ENCODE measurements at regions not wholly inside any gene's neighbourhood (a gene's known extent, or its start where the extent isn't known, plus 50 kb on each side); places are given as distances from the start of the nearest gene placed in this dataset.

- Histone ChIP-seq H3K9me3 (no peaks in the 10 kb centered on the region), H3K4me1 (no peaks in the 10 kb centered on the region), H3K36me3 (no peaks in the 10 kb centered on the region), H3K4me3 (no peak overlapping the region), H3K27me3 (no peaks in the 10 kb centered on the region), H3K27ac (no peak overlapping the region)
- no peak for TF ChIP-seq POLR2A (IDR thresholded peaks at IDR 0.05)
- no peak for TF ChIP-seq CTCF (IDR thresholded peaks at IDR 0.05)
- TF ChIP-seq POLR2AphosphoS5 (IDR thresholded peaks at IDR 0.05): no peak
- no peak for TF ChIP-seq EP300 (IDR thresholded peaks at IDR 0.05)
- DNase-seq (ENCODE audit: low spot score in 2 of 2): no peak
- 75% methylated on average over 5 of the region's 5 CpGs for WGBS
Measured at GRCh38 chr10:36117231-36117630, 475.1 kb upstream of the FZD8 start.

GRCh38 chr10:36116731-36117130, 474.6 kb upstream of the FZD8 start:
- no peaks in the 10 kb centered on the region for H3K36me3 ChIP-seq
- H3K27ac ChIP-seq: no peak overlapping the region
- no peak for TF ChIP-seq EP300 (IDR thresholded peaks at IDR 0.05)
- TF ChIP-seq POLR2AphosphoS5 (IDR thresholded peaks at IDR 0.05): no peak
- TF ChIP-seq POLR2A (IDR thresholded peaks at IDR 0.05): no peak
- TF ChIP-seq CTCF (IDR thresholded peaks at IDR 0.05): no peak
- no peak overlapping the region for H3K4me3 ChIP-seq
- WGBS: 74% methylated on average over 6 of the region's 6 CpGs
- DNase-seq (ENCODE audit: low spot score in 2 of 2): no peak
- H3K9me3 ChIP-seq: no peaks in the 10 kb centered on the region
- no peaks in the 10 kb centered on the region for H3K27me3 ChIP-seq
- no peaks in the 10 kb centered on the region for H3K4me1 ChIP-seq

DNA sequence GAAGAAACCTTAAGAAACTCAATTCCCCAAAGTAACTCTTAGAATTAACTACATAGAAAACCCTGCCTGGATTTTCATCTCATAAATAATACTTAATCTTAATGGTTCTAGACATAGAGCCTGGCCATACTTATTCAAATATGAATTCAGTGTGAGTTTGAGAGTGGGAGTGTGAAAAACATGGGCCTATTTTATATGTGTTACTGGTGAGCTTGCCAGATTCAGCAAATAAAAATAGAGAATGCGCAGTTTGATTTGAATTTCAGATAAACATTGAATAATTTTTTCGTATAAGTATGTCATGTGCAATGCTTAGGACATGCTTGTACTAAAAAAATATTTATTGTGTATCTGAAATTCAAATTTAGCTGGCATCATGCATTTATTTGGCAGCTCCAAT, 473.9 kb upstream of the FZD8 start:
- TF ChIP-seq CTCF (IDR thresholded peaks at IDR 0.05) (no peak), POLR2A (IDR thresholded peaks at IDR 0.05) (no peak), POLR2AphosphoS5 (IDR thresholded peaks at IDR 0.05) (no peak)
- no peak for DNase-seq (ENCODE audit: low spot score in 2 of 2)
- no peaks in the 10 kb centered on the region for H3K9me3 ChIP-seq
- H3K4me3 ChIP-seq: no peak overlapping the region
- H3K4me1 ChIP-seq: no peaks in the 10 kb centered on the region
- H3K36me3 ChIP-seq: no peaks in the 10 kb centered on the region
- no peak overlapping the region for H3K27ac ChIP-seq
- no peaks in the 10 kb centered on the region for H3K27me3 ChIP-seq
- 61% methylated on average over 2 of the region's 2 CpGs for WGBS

- Histone ChIP-seq H3K27me3 (no peaks in the 10 kb centered on the region), H3K4me1 (no peaks in the 10 kb centered on the region), H3K4me3 (no peak overlapping the region), H3K27ac (no peak overlapping the region), H3K9me3 (no peaks in the 10 kb centered on the region), H3K36me3 (no peaks in the 10 kb centered on the region)
- no peak for DNase-seq (ENCODE audit: low spot score in 2 of 2)
- TF ChIP-seq POLR2A (IDR thresholded peaks at IDR 0.05) (no peak), CTCF (IDR thresholded peaks at IDR 0.05) (no peak), EP300 (IDR thresholded peaks at IDR 0.05) (no peak), POLR2AphosphoS5 (IDR thresholded peaks at IDR 0.05) (no peak)
- 98% methylated on average over 1 of the region's 1 CpG for WGBS
Measured at GRCh38 chr10:36115364-36115763, 473.3 kb upstream of the FZD8 start.

DNA sequence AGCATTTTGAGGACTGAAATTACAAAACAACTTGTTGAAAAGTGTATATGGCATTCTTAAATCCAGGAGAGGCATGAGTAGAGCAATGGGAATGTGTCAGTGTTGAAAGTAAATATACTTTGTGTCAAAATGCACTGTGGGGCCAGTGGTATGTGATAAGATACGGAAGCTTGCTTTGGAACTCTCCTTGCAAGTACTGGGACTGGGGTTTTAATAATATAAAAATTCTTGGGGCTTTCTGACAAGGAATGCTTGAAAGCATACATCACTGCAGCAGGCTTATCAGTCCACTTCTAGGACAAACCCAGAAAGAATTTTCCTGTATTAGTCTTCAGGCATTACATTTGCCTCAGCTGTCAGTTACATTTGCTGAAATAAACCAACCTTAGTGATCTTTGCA, 472.8 kb upstream of the FZD8 start:
- H3K27ac ChIP-seq: no peak overlapping the region
- no peaks in the 10 kb centered on the region for H3K4me1 ChIP-seq
- H3K9me3 ChIP-seq: no peaks in the 10 kb centered on the region
- TF ChIP-seq POLR2A (IDR thresholded peaks at IDR 0.05): no peak
- TF ChIP-seq EP300 (IDR thresholded peaks at IDR 0.05): no peak
- TF ChIP-seq POLR2AphosphoS5 (IDR thresholded peaks at IDR 0.05): no peak
- no peak for TF ChIP-seq CTCF (IDR thresholded peaks at IDR 0.05)
- DNase-seq (ENCODE audit: low spot score in 2 of 2): no peak
- 88% methylated on average over 1 of the region's 1 CpG for WGBS
- no peak overlapping the region for H3K4me3 ChIP-seq
- H3K36me3 ChIP-seq: no peaks in the 10 kb centered on the region
- no peaks in the 10 kb centered on the region for H3K27me3 ChIP-seq
